Activated CD8-positive, alpha-beta T cell treated with anti-CD3 and anti-CD28 coated beads, Interleukin-2, amount 10 ng/mL, durations not matched to agents 7 days and 5 days (primary cell): ENCODE measurements at regions not wholly inside any gene's neighbourhood (a gene's known extent, or its start where the extent isn't known, plus 50 kb on each side); places are given as distances from the start of the nearest gene placed in this dataset.

Experiments used
- ATAC-seq: fragments of 150-1000 bp; cut with Tn5 transposase; one replicate; pipeline ENCODE4 v1.10.0; 2021; ENCODE audit warnings: moderate library complexity
- CTCF ChIA-PET: fragments of 350-600 bp; sonication (Branson Sonifier 250); formaldehyde crosslinking; loops from one replicate; lab custom pipeline; 2021; ENCODE audit warnings: antibody characterized with exemption; lab: Charles Lee
- POLR2A ChIA-PET: fragments of 350-600 bp; sonication (Branson Sonifier 250); formaldehyde crosslinking; loops from one replicate; lab custom pipeline; 2021; ENCODE audit warnings: antibody characterized with exemption; lab: Charles Lee
- DNase-seq: peaks from one replicate; pipeline ENCODE4 v3.0.0-alpha.2; 2020
- H3K27ac Mint-ChIP-seq: one replicate; pipeline ENCODE4 v1.8.0; 2021; ENCODE audit warnings: mild to moderate bottlenecking, mixed read lengths
- H3K27me3 Mint-ChIP-seq: one replicate; pipeline ENCODE4 v1.8.0; 2021; ENCODE audit warnings: low read depth, mixed read lengths
- H3K36me3 Mint-ChIP-seq: one replicate; pipeline ENCODE4 v1.8.0; 2021; ENCODE audit warnings: low read depth, mixed read lengths
- H3K4me1 Mint-ChIP-seq: one replicate; pipeline ENCODE4 v1.8.0; 2021; ENCODE audit warnings: low read depth, mixed read lengths
- H3K4me3 Mint-ChIP-seq: one replicate; pipeline ENCODE4 v1.8.0; 2021; ENCODE audit warnings: mild to moderate bottlenecking, mixed read lengths
- H3K9me3 Mint-ChIP-seq: one replicate; pipeline ENCODE4 v1.8.0; 2022; ENCODE audit warnings: mixed read lengths; ENCODE audit not compliant: insufficient read depth

GRCh38 chr1:191618181-191618580 lies 540.1 kb upstream of the RGS18 start:
- ChIA-PET CTCF (no interaction called here), POLR2A (no interaction called here)
- no peak overlapping the region for H3K4me3 Mint-ChIP-seq
- no peaks in the 10 kb centered on the region for H3K27me3 Mint-ChIP-seq
- peaks cover 5% of the 10 kb centered on the region for H3K9me3 Mint-ChIP-seq
- no peak overlapping the region for H3K27ac Mint-ChIP-seq
- H3K36me3 Mint-ChIP-seq: no peaks in the 10 kb centered on the region
- no peaks in the 10 kb centered on the region for H3K4me1 Mint-ChIP-seq
- no peak for ATAC-seq
- DNase-seq: no peak

DNA sequence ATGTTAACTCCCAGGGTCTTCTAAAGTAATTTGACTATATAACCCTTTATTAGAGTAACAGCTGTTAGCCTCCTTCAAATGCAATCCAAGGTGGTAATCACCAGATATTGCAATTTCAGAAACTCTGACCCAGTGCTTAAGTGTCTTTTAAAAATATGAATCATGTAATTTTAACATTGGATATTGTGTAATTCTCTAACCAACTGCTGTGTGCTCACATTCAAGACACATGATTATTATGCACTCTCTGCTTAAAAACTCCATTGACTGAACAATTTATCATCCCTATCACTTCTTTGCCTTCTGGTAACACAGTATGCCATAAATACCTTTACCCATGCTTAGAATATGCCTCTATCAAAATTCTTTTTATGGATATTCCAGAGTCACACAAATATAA lies 537.4 kb upstream of the RGS18 start:
- Mint-ChIP-seq H3K4me1 (no peaks in the 10 kb centered on the region), H3K4me3 (no peak overlapping the region), H3K9me3 (no peaks in the 10 kb centered on the region), H3K27ac (no peak overlapping the region), H3K27me3 (no peaks in the 10 kb centered on the region), H3K36me3 (no peaks in the 10 kb centered on the region)
- CTCF ChIA-PET: no interaction called here
- ATAC-seq: no peak
- no peak for DNase-seq
- POLR2A ChIA-PET: no interaction called here

- no peaks in the 10 kb centered on the region for H3K9me3 Mint-ChIP-seq
- ChIA-PET POLR2A (no interaction called here), CTCF (no interaction called here)
- ATAC-seq (no peak), DNase-seq (no peak)
- no peaks in the 10 kb centered on the region for H3K27me3 Mint-ChIP-seq
- H3K36me3 Mint-ChIP-seq: no peaks in the 10 kb centered on the region
- H3K27ac Mint-ChIP-seq: no peak overlapping the region
- H3K4me1 Mint-ChIP-seq: no peaks in the 10 kb centered on the region
- no peak overlapping the region for H3K4me3 Mint-ChIP-seq
Measured at GRCh38 chr1:191624044-191624443, 534.2 kb upstream of the RGS18 start.

GRCh38 chr1:191629836-191630235 lies 528.4 kb upstream of the RGS18 start:
- no peak for ATAC-seq
- Mint-ChIP-seq H3K9me3 (no peaks in the 10 kb centered on the region), H3K4me1 (no peaks in the 10 kb centered on the region), H3K27ac (no peak overlapping the region), H3K4me3 (no peak overlapping the region), H3K27me3 (no peaks in the 10 kb centered on the region), H3K36me3 (no peaks in the 10 kb centered on the region)
- ChIA-PET POLR2A (no interaction called here), CTCF (no interaction called here)
- no peak for DNase-seq

DNA sequence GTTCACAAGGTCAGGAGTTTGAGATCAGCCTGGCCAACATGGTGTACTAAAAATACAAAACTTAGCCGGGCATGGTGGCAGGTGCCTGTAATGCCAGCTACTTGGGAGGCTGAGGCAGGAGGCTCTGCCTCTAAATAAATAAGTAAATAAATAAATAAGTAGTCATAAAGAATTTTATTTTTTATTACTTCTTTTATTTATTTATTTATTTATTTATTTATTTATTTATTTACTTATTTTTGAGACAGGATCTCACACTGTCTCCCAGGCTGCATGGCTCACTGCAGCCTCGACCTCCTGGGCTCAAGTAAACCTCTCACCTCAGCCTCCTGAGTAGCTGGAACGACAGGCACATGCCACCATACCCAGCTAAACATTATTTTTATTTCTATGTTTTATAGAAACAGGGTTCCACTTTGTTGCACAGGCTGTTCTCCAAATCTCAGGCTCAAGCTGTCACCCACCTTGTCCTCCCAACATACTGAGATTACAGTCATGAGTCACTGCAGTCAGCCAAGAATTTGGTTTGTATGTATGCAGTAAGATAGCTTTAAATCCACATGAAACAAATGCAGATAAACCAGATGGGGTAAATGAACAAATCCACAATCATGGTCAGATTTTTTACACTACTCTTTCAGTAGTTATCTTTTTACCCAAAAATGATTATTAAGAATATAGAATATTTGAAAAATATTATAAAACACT lies 523.3 kb upstream of the RGS18 start:
- H3K4me3 Mint-ChIP-seq: no peak overlapping the region
- ATAC-seq (no peak), DNase-seq (no peak)
- no peaks in the 10 kb centered on the region for H3K36me3 Mint-ChIP-seq
- H3K9me3 Mint-ChIP-seq: no peaks in the 10 kb centered on the region
- H3K27ac Mint-ChIP-seq: no peak overlapping the region
- no peaks in the 10 kb centered on the region for H3K4me1 Mint-ChIP-seq
- H3K27me3 Mint-ChIP-seq: no peaks in the 10 kb centered on the region
- CTCF ChIA-PET: no interaction called here
- POLR2A ChIA-PET: interaction anchor here (0.7 kb wide), 1 partner anchor 73 kb away, joined by 6 read pairs; no protein-coding TSS in a partner anchor

DNA sequence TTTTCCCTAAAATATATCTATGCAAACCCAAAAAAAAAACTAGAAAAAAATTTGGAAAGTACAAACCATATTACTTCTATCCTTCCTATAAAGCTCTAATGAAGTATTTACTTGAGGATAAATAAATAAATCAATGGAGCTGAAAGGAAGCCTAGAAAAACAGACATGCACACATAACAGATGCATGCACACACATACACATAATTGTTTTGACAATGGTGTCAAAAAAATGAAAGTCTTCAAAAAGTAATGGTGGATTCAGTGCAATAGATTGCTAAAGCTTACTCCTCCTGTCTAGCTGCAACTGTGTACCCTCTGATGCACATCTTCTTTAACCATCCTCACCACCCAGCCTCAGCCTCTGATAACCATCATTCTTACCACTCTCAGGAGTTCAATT lies 521.9 kb upstream of the RGS18 start:
- ChIA-PET POLR2A (no interaction called here), CTCF (no interaction called here)
- Mint-ChIP-seq H3K4me3 (no peak overlapping the region), H3K27ac (no peak overlapping the region), H3K36me3 (no peaks in the 10 kb centered on the region), H3K4me1 (no peaks in the 10 kb centered on the region), H3K27me3 (no peaks in the 10 kb centered on the region), H3K9me3 (no peaks in the 10 kb centered on the region)
- ATAC-seq (no peak), DNase-seq (no peak)

GRCh38 chr1:191641420-191642260 lies 516.6 kb upstream of the RGS18 start:
- DNase-seq: no peak
- no peaks in the 10 kb centered on the region for H3K36me3 Mint-ChIP-seq
- H3K4me1 Mint-ChIP-seq: no peaks in the 10 kb centered on the region
- POLR2A ChIA-PET: no interaction called here
- H3K27me3 Mint-ChIP-seq: no peaks in the 10 kb centered on the region
- no peak overlapping the region for H3K4me3 Mint-ChIP-seq
- CTCF ChIA-PET: no interaction called here
- H3K27ac Mint-ChIP-seq: no peak overlapping the region
- ATAC-seq: no peak
- H3K9me3 Mint-ChIP-seq: no peaks in the 10 kb centered on the region

- Mint-ChIP-seq H3K9me3 (peaks cover 2% of the 10 kb centered on the region), H3K4me3 (no peak overlapping the region), H3K27ac (no peak overlapping the region), H3K36me3 (no peaks in the 10 kb centered on the region), H3K27me3 (no peaks in the 10 kb centered on the region), H3K4me1 (no peaks in the 10 kb centered on the region)
- no peak for DNase-seq
- ChIA-PET POLR2A (no interaction called here), CTCF (no interaction called here)
- no peak for ATAC-seq
Measured at GRCh38 chr1:191643060-191643459, 515.2 kb upstream of the RGS18 start.

DNA sequence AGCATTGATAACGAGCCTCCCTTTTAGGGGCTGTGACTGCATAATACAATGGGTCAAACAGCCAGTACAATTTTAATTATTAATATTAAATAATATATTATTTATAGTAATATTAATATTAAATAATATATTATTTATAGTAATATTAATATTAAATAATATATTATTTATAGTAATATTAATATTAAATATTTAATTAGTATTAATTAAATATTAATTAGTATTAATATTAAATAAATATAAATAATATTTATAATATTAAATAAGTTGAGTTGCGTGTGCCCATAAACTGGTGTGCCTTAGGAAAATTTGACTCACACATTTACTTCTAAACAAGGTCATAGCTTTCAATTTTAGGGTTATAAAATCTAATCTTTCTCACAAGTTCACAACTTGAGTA lies 509.3 kb upstream of the RGS18 start:
- no peak for DNase-seq
- no peak overlapping the region for H3K27ac Mint-ChIP-seq

GRCh38 chr1:191662051-191662450 lies 496.2 kb upstream of the RGS18 start:
- H3K27me3 Mint-ChIP-seq: no peaks in the 10 kb centered on the region
- no peaks in the 10 kb centered on the region for H3K36me3 Mint-ChIP-seq
- ChIA-PET CTCF (no interaction called here), POLR2A (no interaction called here)
- ATAC-seq (no peak), DNase-seq (no peak)
- H3K27ac Mint-ChIP-seq: no peak overlapping the region
- H3K4me3 Mint-ChIP-seq: no peak overlapping the region
- H3K4me1 Mint-ChIP-seq: no peaks in the 10 kb centered on the region
- H3K9me3 Mint-ChIP-seq: no peaks in the 10 kb centered on the region

More for the DNA sequence above, 509.3 kb upstream of the RGS18 start:
- CTCF ChIA-PET: no interaction called here
- Mint-ChIP-seq H3K9me3 (peaks cover 12% of the 10 kb centered on the region), H3K36me3 (no peaks in the 10 kb centered on the region), H3K4me1 (no peaks in the 10 kb centered on the region), H3K27me3 (no peaks in the 10 kb centered on the region), H3K4me3 (no peak overlapping the region)
- POLR2A ChIA-PET: no interaction called here
- no peak for ATAC-seq

GRCh38 chr1:191662746-191663145 lies 495.5 kb upstream of the RGS18 start:
- Mint-ChIP-seq H3K9me3 (no peaks in the 10 kb centered on the region), H3K36me3 (no peaks in the 10 kb centered on the region), H3K4me3 (no peak overlapping the region), H3K27me3 (no peaks in the 10 kb centered on the region), H3K27ac (no peak overlapping the region), H3K4me1 (no peaks in the 10 kb centered on the region)
- ChIA-PET POLR2A (no interaction called here), CTCF (no interaction called here)
- no peak for ATAC-seq
- no peak for DNase-seq

DNA sequence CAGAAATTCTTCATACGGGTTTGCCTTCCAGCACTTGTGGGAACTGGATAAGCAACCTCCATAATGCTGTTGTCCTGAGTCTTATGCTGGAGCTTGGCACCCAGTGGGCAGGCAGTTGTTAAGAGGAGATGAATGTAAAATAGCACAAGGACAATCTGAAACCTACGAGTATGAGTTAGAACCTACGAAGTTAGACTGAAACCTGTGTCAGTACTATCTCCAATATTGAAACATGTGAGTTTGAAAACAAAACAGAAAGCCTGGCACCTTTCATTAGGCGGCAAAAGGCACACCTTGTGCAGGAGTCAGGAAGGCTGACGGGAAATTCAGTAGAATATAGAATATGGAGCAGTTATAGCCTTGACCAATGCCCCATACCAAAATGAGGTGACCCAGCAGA lies 489.7 kb upstream of the RGS18 start:
- CTCF ChIA-PET: no interaction called here
- POLR2A ChIA-PET: no interaction called here
- Mint-ChIP-seq H3K9me3 (no peaks in the 10 kb centered on the region), H3K36me3 (no peaks in the 10 kb centered on the region), H3K27ac (no peak overlapping the region), H3K4me1 (no peaks in the 10 kb centered on the region), H3K27me3 (no peaks in the 10 kb centered on the region), H3K4me3 (no peak overlapping the region)
- ATAC-seq (no peak), DNase-seq (no peak)
